ENCODE measurements at regions not wholly inside any gene's neighbourhood (a gene's known extent, or its start where the extent isn't known, plus 50 kb on each side); places are given as distances from the start of the nearest gene placed in this dataset.

DNA sequence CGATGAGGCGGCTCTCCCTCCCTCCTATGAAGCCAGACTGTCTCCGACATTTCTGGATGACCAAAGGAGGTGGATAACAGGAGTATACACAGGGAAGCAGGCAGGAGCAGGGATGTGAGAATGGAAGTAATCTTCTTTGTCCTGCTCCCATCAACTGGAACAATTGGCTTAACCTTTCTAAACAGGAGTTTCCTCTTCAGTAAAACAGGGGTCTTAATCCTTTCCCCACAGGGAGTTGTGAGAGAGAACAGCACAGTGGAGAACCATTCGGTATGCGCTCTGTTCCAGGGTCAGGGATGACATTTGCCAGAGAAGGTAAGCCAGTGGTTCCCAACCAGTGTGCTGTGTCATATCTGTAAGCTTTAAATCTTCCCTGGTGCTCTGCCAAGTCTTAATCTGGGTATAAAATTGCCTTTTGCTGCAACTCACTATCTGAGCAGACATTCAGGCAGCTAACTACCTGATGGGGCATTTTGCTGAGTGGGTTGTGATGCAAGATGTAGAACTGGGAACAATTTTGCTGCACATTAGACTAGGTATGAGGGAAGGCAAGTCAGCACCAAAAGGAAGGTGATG lies 294.8 kb upstream of the KIF2A start:
- DNase-seq (ENCODE audit: low spot score) = peak; percentile 70

DNA sequence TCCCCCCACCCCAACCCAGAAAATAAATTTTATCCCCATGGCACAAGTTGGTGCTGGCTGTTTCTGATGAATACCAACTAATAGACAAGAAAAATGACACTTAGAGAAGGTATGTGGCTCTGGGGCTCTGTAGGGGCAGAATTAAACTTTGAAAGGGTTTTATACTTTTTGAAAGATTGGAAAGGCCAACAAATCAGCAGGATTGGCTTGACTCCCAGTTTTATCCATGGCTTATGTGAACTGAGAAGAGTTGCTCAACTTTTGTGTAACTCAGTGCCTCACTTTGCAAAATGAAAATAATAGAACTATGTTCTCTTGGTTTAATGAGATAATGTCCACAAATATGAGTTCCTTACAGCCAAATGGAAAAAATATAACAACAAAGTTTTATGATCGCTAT lies 288.9 kb upstream of the KIF2A start:
- DNase-seq (ENCODE audit: low spot score) = peak; percentile 83

- DNase-seq (ENCODE audit: low spot score) = no peak
Observed at GRCh38 chr5:62029303-62029702, 276.7 kb upstream of the KIF2A start.

DNA sequence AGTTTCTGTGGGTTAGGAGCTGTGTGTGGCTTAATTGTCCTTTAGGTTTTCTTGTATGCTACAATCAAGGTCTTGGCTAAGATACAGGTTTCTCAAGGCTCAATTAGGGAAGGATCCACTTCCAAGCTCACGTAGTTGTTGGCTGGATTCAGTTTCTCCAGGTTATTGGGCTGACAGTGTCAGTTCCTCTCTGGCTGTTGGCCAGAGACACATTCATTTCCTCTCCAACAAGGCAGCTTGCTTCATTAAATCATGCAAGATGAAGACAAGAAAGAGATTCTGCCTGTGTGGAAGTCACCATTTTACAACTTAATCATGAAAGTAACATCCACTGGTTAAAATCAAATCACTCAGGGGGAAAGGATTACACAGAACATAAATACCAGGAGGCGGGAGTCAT lies 275.7 kb upstream of the KIF2A start:
- no peak for DNase-seq (ENCODE audit: low spot score)

- no peak for DNase-seq (ENCODE audit: low spot score)
Observed at GRCh38 chr5:62038024-62038423, 268.0 kb upstream of the KIF2A start.

GRCh38 chr5:62041156-62041756 lies 264.8 kb upstream of the KIF2A start:
- DNase-seq (ENCODE audit: low spot score) = peak; percentile 80

DNA sequence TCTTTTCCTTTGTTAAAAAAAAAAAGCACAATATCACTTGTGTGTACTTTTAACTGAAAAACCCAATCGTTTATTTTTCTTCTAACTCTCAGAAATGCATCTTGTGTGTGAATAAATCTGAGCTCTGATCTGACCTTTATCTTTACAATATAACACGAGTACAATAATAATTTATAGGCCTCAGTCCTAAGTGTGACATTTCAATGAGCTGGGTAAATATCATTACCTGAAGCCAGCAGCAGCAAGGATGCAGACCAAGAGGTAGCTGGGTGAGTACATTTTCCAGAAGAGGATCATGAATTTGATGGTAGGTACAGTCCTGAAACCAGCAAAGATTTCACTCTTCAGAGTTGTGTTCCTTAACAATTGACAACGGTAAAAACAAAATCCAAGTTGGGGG lies 264.0 kb upstream of the KIF2A start:
- DNase-seq (ENCODE audit: low spot score) = no peak

DNA sequence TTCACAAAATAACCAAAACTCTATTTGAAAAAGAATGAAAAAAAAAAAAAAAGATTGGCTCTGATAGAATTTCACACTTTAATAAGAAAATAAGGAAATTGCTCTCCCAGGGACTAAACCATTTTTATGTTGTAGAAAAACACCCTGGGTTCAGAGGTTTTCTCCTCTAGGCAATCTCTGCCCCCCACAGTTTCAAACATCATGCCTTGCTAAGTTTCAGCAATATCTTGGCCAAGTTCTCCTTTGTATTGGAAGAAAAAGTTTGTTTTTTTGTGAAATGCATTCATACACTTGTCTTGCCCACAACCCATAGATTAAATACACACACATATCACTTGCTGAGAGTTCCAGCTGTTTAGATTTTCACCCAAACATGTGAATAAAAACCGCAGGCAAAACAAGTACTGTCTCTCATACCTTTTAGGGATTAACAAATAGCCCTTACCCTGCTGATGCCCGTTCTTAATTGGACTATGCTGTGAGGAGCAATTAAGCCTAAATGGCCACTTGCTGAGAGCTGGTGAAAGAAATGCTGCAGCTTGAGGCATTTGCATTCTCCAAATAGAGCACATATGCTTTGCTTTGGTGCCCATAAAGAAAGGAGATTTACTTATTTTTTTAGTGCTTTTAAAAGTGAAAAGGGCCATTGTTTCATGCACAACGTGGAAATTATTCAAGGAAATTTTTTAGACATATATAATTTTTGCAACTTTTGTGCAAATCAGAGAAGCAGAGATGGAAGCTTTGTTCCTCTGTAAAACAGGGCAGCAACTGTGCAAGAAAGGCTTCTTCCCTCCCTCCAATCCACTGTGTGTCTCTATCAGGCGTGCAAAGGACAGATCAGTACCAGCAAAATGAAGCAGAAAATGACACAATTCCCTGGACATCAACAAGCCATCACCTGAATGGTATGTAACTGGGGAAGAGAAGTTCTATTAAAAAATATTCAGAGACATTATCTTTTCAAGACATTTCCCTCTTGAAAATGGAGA lies 262.4 kb upstream of the KIF2A start:
- DNase-seq (ENCODE audit: low spot score) = no peak

- DNase-seq (ENCODE audit: low spot score) = no peak
Observed at GRCh38 chr5:62044989-62045388, 261.0 kb upstream of the KIF2A start.

GRCh38 chr5:62046191-62046590 lies 259.8 kb upstream of the KIF2A start:
- DNase-seq (ENCODE audit: low spot score) = no peak

DNA sequence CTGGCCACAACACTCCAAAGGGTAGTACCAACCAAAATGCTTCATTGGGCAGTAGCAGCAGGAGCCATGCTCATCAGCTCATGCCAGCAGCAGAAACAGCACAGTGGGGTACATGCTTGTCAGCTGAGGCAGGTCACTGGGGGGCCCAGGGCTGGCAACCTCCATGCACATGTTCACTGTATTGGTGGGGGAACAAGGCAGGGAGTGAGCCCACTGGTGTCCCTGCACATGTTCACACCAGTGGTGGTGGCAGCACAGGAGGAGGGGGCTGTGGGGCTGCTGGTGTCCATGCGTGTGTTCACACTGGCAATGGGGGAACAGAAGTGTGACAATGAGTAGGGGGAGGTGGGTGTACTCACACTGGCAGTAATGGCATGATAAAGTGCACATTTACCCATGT lies 254.3 kb upstream of the KIF2A start:
- DNase-seq (ENCODE audit: low spot score) = no peak

DNA sequence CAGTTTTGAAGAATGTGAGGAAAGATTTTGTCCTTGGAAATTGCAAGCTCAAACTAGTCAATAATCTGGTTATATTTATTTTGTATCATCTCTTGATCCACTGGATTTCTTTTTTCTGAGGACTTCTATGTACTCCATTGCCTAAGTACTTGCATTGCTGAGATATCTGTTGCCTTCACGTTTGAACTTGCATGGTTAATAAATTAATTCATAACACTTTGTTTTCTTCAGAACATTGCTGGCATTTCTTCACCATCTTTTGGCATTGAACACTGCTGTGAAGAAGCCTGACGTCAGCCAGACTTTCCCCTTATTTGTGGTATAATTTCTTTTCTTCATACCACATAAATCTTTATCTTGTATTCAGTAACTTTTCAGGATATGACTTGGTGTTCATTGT lies 246.0 kb upstream of the KIF2A start:
- DNase-seq (ENCODE audit: low spot score) = no peak

GRCh38 chr5:62065050-62065449 lies 241.0 kb upstream of the KIF2A start:
- DNase-seq (ENCODE audit: low spot score) = no peak

DNA sequence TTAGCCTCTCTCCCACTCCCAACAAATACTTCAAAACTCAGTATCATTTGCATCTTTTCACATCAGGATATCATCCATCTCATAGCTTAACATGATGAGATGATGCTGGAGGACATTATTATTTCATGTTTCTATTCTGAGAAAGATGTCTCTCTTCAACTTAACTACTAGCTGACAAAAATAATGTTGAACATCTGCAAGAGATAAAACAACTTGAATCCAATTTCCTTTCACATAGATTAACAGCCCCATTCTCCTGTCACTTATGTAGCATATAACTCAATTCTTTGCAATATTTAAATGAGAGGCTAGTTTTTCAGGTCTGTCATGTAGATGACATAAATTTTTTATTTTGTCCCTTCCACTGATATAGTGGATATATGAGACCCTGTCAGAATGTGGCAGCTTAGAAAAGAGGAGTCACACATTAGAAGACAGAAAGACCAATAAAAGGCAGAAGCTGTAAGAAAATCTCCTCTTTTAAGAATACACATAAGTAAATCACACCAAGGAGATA lies 239.2 kb upstream of the KIF2A start:
- DNase-seq (ENCODE audit: low spot score) = no peak

GRCh38 chr5:62068554-62068953 lies 237.5 kb upstream of the KIF2A start:
- no peak for DNase-seq (ENCODE audit: low spot score)

GRCh38 chr5:62077387-62077786 lies 228.6 kb upstream of the KIF2A start:
- DNase-seq (ENCODE audit: low spot score) = no peak

DNA sequence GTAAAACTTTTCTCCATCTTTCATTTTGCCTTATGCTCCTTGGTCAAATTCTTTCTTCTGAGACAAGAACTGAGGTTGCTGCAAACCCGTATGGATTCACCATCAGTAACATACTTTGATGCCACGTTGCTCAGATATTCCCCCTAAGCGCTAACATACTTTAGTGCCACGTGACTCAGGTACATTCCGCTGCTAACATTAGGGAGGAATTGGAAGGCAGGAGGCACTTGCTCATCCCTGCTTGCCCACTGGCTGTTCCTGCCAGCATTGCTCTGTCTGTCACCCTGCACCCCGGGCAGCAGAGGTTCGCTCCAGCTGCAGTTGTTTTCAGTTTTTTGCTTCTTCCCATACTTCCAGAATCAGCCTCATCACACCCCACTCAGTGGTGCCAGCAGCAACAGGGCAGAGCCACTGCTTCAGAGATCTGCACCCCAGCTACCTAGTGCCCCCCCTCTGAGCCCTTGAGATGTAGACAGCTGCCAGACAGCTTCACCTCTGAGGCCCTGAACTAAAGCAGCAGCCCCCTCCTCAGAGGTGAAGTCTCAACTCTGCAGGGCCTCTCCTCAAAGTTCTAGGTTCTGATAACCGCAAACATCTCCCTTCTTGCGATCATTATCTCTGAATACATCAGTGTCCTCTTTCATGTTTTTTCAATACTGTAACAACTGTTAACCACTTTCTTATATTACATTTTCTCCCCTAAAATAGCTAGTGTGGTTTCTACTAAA lies 228.0 kb upstream of the KIF2A start:
- DNase-seq (ENCODE audit: low spot score) = no peak

GRCh38 chr5:62082370-62082801 lies 223.6 kb upstream of the KIF2A start:
- peak; percentile 71 for DNase-seq (ENCODE audit: low spot score)

GRCh38 chr5:62083247-62083646 lies 222.8 kb upstream of the KIF2A start:
- DNase-seq (ENCODE audit: low spot score) = no peak

GRCh38 chr5:62083661-62084060 lies 222.3 kb upstream of the KIF2A start:
- DNase-seq (ENCODE audit: low spot score) = no peak

DNA sequence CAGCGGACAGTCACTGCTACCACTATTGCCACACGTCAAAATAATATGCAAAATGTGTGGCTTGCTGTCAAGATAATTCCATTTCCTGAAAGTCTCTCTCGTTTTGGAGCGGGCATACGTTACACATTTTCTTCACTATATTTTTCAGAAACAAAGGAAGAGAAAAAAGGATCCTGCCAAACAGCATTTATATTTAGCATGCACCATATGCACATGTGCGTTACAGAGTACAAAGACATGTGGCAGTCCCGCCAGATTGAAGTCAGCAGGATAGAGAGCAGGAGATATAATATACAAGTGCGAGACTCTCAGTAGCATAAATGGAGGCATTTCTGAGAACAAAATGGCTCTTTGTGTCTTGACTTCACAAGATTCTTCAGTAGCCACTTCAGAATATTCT lies 221.6 kb upstream of the KIF2A start:
- DNase-seq (ENCODE audit: low spot score) = no peak

DNA sequence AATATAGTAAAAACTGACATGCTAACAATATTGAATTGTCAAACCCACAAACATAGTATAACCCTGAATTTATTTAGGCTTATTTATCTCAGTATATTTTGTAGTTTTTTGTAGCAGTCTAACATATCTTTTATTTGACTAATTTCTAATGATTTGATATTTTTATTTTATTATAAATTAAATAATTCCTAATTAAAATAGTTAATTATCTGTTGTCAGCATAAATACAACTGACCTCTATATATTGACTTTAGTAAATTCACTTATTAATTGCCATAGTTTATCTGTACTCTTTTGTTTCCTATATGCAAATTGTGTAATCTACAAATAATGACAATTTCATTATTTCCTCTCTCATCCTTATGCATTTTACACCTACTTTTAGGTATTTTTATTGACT lies 215.1 kb upstream of the KIF2A start:
- DNase-seq (ENCODE audit: low spot score) = no peak
